HEK293T (cell line): ENCODE measurements at regions not wholly inside any gene's neighbourhood (a gene's known extent, or its start where the extent isn't known, plus 50 kb on each side); places are given as distances from the start of the nearest gene placed in this dataset.

Experiments
- BHLHE40 ChIP-seq: fragments of 450-650 bp; IDR thresholded peaks from 2 replicates; pipeline ENCODE4 v1.6.1; 2016; ENCODE audit warnings: mild to moderate bottlenecking, moderate library complexity, borderline replicate concordance
- CTBP1 ChIP-seq: fragments of 450-650 bp; IDR thresholded peaks from 2 replicates; pipeline ENCODE4 v1.6.1; 2016; ENCODE audit warnings: borderline replicate concordance
- ELF4 ChIP-seq: fragments of 450-650 bp; IDR thresholded peaks from 2 replicates; pipeline ENCODE4 v1.6.1; 2017; ENCODE audit warnings: antibody characterized with exemption
- FOXA1 ChIP-seq: fragments of 450-650 bp; IDR thresholded peaks from 2 replicates; pipeline ENCODE4 v1.6.1; 2016; ENCODE audit warnings: mild to moderate bottlenecking
- FOXM1 ChIP-seq: fragments of 450-650 bp; IDR thresholded peaks from 2 replicates; pipeline ENCODE4 v1.6.1; 2017; ENCODE audit warnings: mild to moderate bottlenecking, borderline replicate concordance
- L3MBTL2 ChIP-seq: fragments of 450-650 bp; conservative IDR thresholded peaks from 2 replicates; pipeline ENCODE4 v1.6.1; 2016; ENCODE audit warnings: mild to moderate bottlenecking
- NFRKB ChIP-seq: fragments of 450-650 bp; IDR thresholded peaks from 2 replicates; pipeline ENCODE4 v1.6.1; 2016; ENCODE audit warnings: mild to moderate bottlenecking, moderate library complexity
- SP1 ChIP-seq: fragments of 450-650 bp; IDR thresholded peaks from 2 replicates; pipeline ENCODE4 v1.6.1; 2017
- SUZ12 ChIP-seq: fragments of 450-650 bp; IDR thresholded peaks from 2 replicates; pipeline ENCODE4 v1.6.1; 2016; ENCODE audit warnings: mild to moderate bottlenecking
- TARDBP ChIP-seq: fragments of 450-650 bp; IDR thresholded peaks from 2 replicates; pipeline ENCODE4 v1.6.1; 2016

- TF ChIP-seq CTBP1 (no peak), SUZ12 (no peak), TARDBP (no peak), FOXM1 (no peak), SP1 (no peak), BHLHE40 (no peak), FOXA1 (no peak), L3MBTL2 (no peak), NFRKB (no peak), ELF4 (no peak)
These were observed 271.0 kb upstream of the HS6ST1 start for GRCh38 chr2:128589681-128590080.
